GM12873 (cell line): ENCODE measurements at regions not wholly inside any gene's neighbourhood (a gene's known extent, or its start where the extent isn't known, plus 50 kb on each side); places are given as distances from the start of the nearest gene placed in this dataset.

ENCODE experiments used
- TF ChIP-seq, protein P1 (sequence below): IDR thresholded peaks from 2 replicates; pipeline ENCODE4 v1.5.1; 2012; ENCODE audit warnings: low read depth, mild to moderate bottlenecking, moderate library complexity, low read length, control low read depth; ENCODE audit not compliant: insufficient read depth; ENCODE audit errors: missing control alignments

GRCh38 chr18:4631239-4631638 lies 176.1 kb upstream of the DLGAP1 start:
- TF ChIP-seq, protein P1, sequence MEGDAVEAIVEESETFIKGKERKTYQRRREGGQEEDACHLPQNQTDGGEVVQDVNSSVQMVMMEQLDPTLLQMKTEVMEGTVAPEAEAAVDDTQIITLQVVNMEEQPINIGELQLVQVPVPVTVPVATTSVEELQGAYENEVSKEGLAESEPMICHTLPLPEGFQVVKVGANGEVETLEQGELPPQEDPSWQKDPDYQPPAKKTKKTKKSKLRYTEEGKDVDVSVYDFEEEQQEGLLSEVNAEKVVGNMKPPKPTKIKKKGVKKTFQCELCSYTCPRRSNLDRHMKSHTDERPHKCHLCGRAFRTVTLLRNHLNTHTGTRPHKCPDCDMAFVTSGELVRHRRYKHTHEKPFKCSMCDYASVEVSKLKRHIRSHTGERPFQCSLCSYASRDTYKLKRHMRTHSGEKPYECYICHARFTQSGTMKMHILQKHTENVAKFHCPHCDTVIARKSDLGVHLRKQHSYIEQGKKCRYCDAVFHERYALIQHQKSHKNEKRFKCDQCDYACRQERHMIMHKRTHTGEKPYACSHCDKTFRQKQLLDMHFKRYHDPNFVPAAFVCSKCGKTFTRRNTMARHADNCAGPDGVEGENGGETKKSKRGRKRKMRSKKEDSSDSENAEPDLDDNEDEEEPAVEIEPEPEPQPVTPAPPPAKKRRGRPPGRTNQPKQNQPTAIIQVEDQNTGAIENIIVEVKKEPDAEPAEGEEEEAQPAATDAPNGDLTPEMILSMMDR: no peak

GRCh38 chr18:4605212-4605611 lies 150.1 kb upstream of the DLGAP1 start:
- TF ChIP-seq, protein P1: no peak

GRCh38 chr18:4603955-4604354 lies 148.8 kb upstream of the DLGAP1 start:
- TF ChIP-seq, protein P1: no peak

- TF ChIP-seq, protein P1: no peak
Observed at GRCh38 chr18:4599312-4599711, 144.2 kb upstream of the DLGAP1 start.

GRCh38 chr18:4597301-4597700 lies 142.2 kb upstream of the DLGAP1 start:
- TF ChIP-seq, protein P1: no peak

- TF ChIP-seq, protein P1: no peak
Observed at GRCh38 chr18:4593895-4594294, 138.8 kb upstream of the DLGAP1 start.

- TF ChIP-seq, protein P1: no peak
Observed at GRCh38 chr18:4593459-4593858, 138.4 kb upstream of the DLGAP1 start.

DNA sequence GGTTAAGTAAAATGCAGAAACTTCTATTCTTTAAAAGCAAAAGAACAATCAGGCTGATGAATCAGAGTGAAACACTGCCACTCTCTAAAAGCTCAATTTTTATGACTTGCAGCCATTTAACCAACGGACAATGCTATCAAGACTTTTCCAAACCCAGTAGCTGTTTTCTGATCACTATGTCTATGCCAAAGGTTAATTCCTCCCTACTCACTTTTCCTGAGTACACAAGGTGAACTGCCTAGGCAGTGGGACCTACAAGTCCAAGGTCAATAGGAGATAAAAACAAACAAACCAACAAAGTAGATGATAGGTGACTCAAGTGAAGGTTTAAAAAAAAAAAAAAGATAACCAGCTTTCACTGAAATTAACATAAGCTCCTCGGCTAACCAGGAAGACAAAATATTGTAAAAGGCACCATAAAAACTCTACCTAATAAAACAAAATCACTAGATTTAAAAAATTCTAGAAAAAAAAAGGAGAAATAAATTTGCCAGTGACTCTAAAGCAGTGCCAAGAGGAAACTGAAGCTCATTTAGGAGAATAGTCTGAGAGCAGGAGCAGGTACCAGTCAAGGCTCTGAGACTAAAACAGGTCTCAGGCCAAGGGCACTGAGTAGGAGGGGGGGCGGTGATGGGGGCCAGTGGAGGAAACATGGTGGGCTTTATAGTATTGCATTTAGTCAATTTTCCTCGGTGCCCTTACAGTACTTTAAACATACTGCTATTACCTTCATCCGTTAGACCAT lies 134.1 kb upstream of the DLGAP1 start:
- TF ChIP-seq, protein P1: no peak
